B cell (primary cell): ENCODE measurements at regions not wholly inside any gene's neighbourhood (a gene's known extent, or its start where the extent isn't known, plus 50 kb on each side); places are given as distances from the start of the nearest gene placed in this dataset.

Experiments
- CTCF ChIP-seq: fragments of 200-600 bp; IDR thresholded peaks from one replicate; pipeline ENCODE4 v1.8.0; 2022; ENCODE audit warnings: antibody characterized with exemption, mild to moderate bottlenecking
- EZH2 ChIP-seq: IDR thresholded peaks from 2 replicates; pipeline ENCODE4 v1.6.1; 2012; ENCODE audit warnings: borderline replicate concordance, low read depth, mild to moderate bottlenecking, moderate library complexity, low read length; ENCODE audit not compliant: insufficient read depth, poor library complexity, severe bottlenecking

- TF ChIP-seq CTCF: no peak
- no peak for TF ChIP-seq EZH2
Observed at GRCh38 chr1:232250838-232251237, 379.1 kb downstream of the SIPA1L2 start.
